ENCODE measurements at regions not wholly inside any gene's neighbourhood (a gene's known extent, or its start where the extent isn't known, plus 50 kb on each side); places are given as distances from the start of the nearest gene placed in this dataset.

- peak in 1 of 2 experiments; percentile 87; a peak in 1 of 3 replicates for TF ChIP-seq EP300 (IDR thresholded peaks at IDR 0.05; ENCODE audit: borderline replicate concordance in 1 of 2, low read depth in 2 of 2, low read length in 2 of 2)
- no peak for TF ChIP-seq RXRA (IDR thresholded peaks at IDR 0.05; ENCODE audit: insufficient read depth, low read depth, low read length)
- peak; percentile 57 for TF ChIP-seq CEBPB (IDR thresholded peaks at IDR 0.05; ENCODE audit: low read depth, low read length)
- TF ChIP-seq SIRT6 (IDR thresholded peaks at IDR 0.05; ENCODE audit: low read length): no peak
- TF ChIP-seq USF2 (IDR thresholded peaks at IDR 0.05; ENCODE audit: low read length): no peak
- no peak for TF ChIP-seq EZH2 (IDR thresholded peaks at IDR 0.05; ENCODE audit: low read depth, low read length, severe bottlenecking)
These were observed 160.1 kb downstream of the HAUS1 start for GRCh38 chr18:46264255-46264654.

Measured in H1 (cell line).